ENCODE measurements at regions not wholly inside any gene's neighbourhood (a gene's known extent, or its start where the extent isn't known, plus 50 kb on each side); places are given as distances from the start of the nearest gene placed in this dataset.

- intact Hi-C loops (cut with DNase I; ENCODE audit: low total_unique reads): no loop called here
- WGBS, 5 donors: 56 to 75% (median 71%) methylated on average over 3 of the region's 3 CpGs
- no peak for DNase-seq
- Histone ChIP-seq H3K4me3 (no peak overlapping the region), H3K27me3 (no peaks in the 10 kb centered on the region), H3K36me3 (no peaks in the 10 kb centered on the region), H3K27ac (no peak overlapping the region), H3K4me1 (no peaks in the 10 kb centered on the region), H3K9me3 (no peaks in the 10 kb centered on the region)
- TF ChIP-seq CTCF (IDR thresholded peaks at IDR 0.05) (no peak), POLR2A (IDR thresholded peaks at IDR 0.05) (no peak), POLR2AphosphoS5 (IDR thresholded peaks at IDR 0.05) (no peak), EP300 (IDR thresholded peaks at IDR 0.05) (no peak)
Measured at GRCh38 chr15:62231856-62232255, 66.8 kb upstream of the C2CD4B start.

GRCh38 chr15:62240121-62241096, 75.3 kb upstream of the C2CD4B start:
- 94 to 98% (median 95%) methylated on average over 5 of the region's 5 CpGs for WGBS, 5 donors
- H3K36me3 ChIP-seq: no peaks in the 10 kb centered on the region
- no peak for DNase-seq
- H3K27ac ChIP-seq: no peak overlapping the region
- no peaks in the 10 kb centered on the region for H3K27me3 ChIP-seq
- no peak for TF ChIP-seq CTCF (IDR thresholded peaks at IDR 0.05)
- no peak for TF ChIP-seq POLR2A (IDR thresholded peaks at IDR 0.05)
- no peak for TF ChIP-seq POLR2AphosphoS5 (IDR thresholded peaks at IDR 0.05)
- no peak for TF ChIP-seq EP300 (IDR thresholded peaks at IDR 0.05)
- peaks cover 0 to 5% (median 0%) of the 10 kb centered on the region in 4 donors for H3K4me1 ChIP-seq
- peaks cover 0 to 5% (median 2%) of the 10 kb centered on the region in 4 donors for H3K9me3 ChIP-seq
- H3K4me3 ChIP-seq: no peak overlapping the region
- intact Hi-C loops (cut with DNase I; ENCODE audit: low total_unique reads): no loop called here

GRCh38 chr15:62241135-62241770, 76.2 kb upstream of the C2CD4B start:
- Histone ChIP-seq H3K4me3 (no peak overlapping the region), H3K36me3 (no peaks in the 10 kb centered on the region), H3K27ac (no peak overlapping the region), H3K27me3 (no peaks in the 10 kb centered on the region), H3K4me1 (peaks cover 0 to 5% (median 0%) of the 10 kb centered on the region in 4 donors), H3K9me3 (peaks cover 0 to 5% (median 2%) of the 10 kb centered on the region in 4 donors)
- intact Hi-C loops (cut with DNase I; ENCODE audit: low total_unique reads): no loop called here
- TF ChIP-seq EP300 (IDR thresholded peaks at IDR 0.05) (no peak), CTCF (IDR thresholded peaks at IDR 0.05) (peak in 4 of 7 experiments; percentile 7 to 28 (median 15))
- DNase-seq: peak in 1 of 2 donors; percentile 42
- 50 to 85% (median 75%) methylated on average over 1 to 5 of the region's 5 CpGs for WGBS, 5 donors

DNA sequence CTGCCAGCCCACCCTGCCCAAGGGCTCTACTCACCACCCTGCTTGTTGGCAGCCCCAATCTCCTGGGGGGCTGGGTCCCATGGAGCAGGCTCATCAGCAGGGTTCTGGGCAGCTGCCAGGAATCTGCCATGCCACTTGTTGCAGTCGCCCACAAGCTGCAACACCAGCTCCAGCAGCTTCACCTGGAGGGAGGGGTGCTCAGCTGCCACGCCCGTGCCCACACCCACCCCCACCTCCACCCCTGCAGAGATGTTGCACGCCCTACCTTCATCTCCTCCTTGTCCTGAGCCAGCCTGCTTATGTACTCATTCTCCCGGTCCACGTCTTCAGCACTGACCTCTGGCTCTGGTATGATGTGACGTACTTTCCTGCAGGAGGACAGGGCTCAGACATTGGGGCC, 77.9 kb upstream of the C2CD4B start:
- H3K4me1 ChIP-seq: peaks cover 0 to 5% (median 0%) of the 10 kb centered on the region in 4 donors

More for the DNA sequence above, 77.9 kb upstream of the C2CD4B start:
- Histone ChIP-seq H3K9me3 (peaks cover 0 to 4% (median 2%) of the 10 kb centered on the region in 4 donors), H3K27ac (no peak overlapping the region), H3K27me3 (no peaks in the 10 kb centered on the region), H3K36me3 (no peaks in the 10 kb centered on the region), H3K4me3 (no peak overlapping the region)
- intact Hi-C loops (cut with DNase I; ENCODE audit: low total_unique reads): no loop called here
- TF ChIP-seq EP300 (IDR thresholded peaks at IDR 0.05): no peak
- no peak for TF ChIP-seq POLR2A (IDR thresholded peaks at IDR 0.05)
- no peak for TF ChIP-seq POLR2AphosphoS5 (IDR thresholded peaks at IDR 0.05)
- TF ChIP-seq CTCF (IDR thresholded peaks at IDR 0.05): no peak
- DNase-seq: no peak
- 44 to 63% (median 52%) methylated on average over 6 to 7 of the region's 7 CpGs for WGBS, 5 donors
